CMK (cell line): ENCODE measurements at regions not wholly inside any gene's neighbourhood (a gene's known extent, or its start where the extent isn't known, plus 50 kb on each side); places are given as distances from the start of the nearest gene placed in this dataset.

Source experiments
- DNase-seq: peaks from one replicate; pipeline ENCODE4 v3.0.0-alpha.2; 2010; ENCODE audit warnings: low read depth

GRCh38 chr3:43994657-43995546, 246.8 kb upstream of the TOPAZ1 start:
- no peak for DNase-seq

- no peak for DNase-seq
Measured at GRCh38 chr3:43995547-43996378, 245.9 kb upstream of the TOPAZ1 start.

GRCh38 chr3:43996379-43997301, 245.0 kb upstream of the TOPAZ1 start:
- DNase-seq, result no peak

GRCh38 chr3:43997316-43997715, 244.4 kb upstream of the TOPAZ1 start:
- no peak for DNase-seq

- DNase-seq, result no peak
Measured at GRCh38 chr3:43997788-43998369, 243.8 kb upstream of the TOPAZ1 start.

GRCh38 chr3:43998370-43998835, 243.3 kb upstream of the TOPAZ1 start:
- no peak for DNase-seq

- no peak for DNase-seq
Measured at GRCh38 chr3:43998836-43999727, 242.6 kb upstream of the TOPAZ1 start.

- no peak for DNase-seq
Measured at GRCh38 chr3:43999728-44000319, 241.9 kb upstream of the TOPAZ1 start.

GRCh38 chr3:44000586-44000985, 241.1 kb upstream of the TOPAZ1 start:
- DNase-seq, result no peak

- no peak for DNase-seq
Measured at GRCh38 chr3:44001072-44001471, 240.6 kb upstream of the TOPAZ1 start.

- DNase-seq, result no peak
Measured at GRCh38 chr3:44003801-44004200, 237.9 kb upstream of the TOPAZ1 start.

- no peak for DNase-seq
Measured at GRCh38 chr3:44011680-44012079, 230.0 kb upstream of the TOPAZ1 start.

- no peak for DNase-seq
Measured at GRCh38 chr3:44012160-44012899, 229.4 kb upstream of the TOPAZ1 start.

GRCh38 chr3:44013967-44014366, 227.7 kb upstream of the TOPAZ1 start:
- DNase-seq, result no peak

GRCh38 chr3:44015170-44015569, 226.5 kb upstream of the TOPAZ1 start:
- DNase-seq, result no peak

- DNase-seq, result no peak
Measured at GRCh38 chr3:44016818-44017217, 224.9 kb upstream of the TOPAZ1 start.

- no peak for DNase-seq
Measured at GRCh38 chr3:44018926-44019325, 222.8 kb upstream of the TOPAZ1 start.

- DNase-seq, result no peak
Measured at GRCh38 chr3:44019736-44020135, 221.9 kb upstream of the TOPAZ1 start.

GRCh38 chr3:44020143-44020542, 221.5 kb upstream of the TOPAZ1 start:
- no peak for DNase-seq
